Neural crest cell (in vitro differentiated cells): ENCODE measurements at regions not wholly inside any gene's neighbourhood (a gene's known extent, or its start where the extent isn't known, plus 50 kb on each side); places are given as distances from the start of the nearest gene placed in this dataset.
"Not testable (repeated sequence)": the region's sequence is repeated elsewhere in the genome, so short reads cannot be mapped to it uniquely, and the experiment has no call there.

ENCODE experiments used
- DNase-seq: peaks from one replicate; pipeline ENCODE4 v3.0.0; 2021; ENCODE audit warnings: low read depth, mixed read lengths, low spot score
- H3K27ac Mint-ChIP-seq: one replicate; pipeline ENCODE4 v1.8.0; 2021; ENCODE audit warnings: mild to moderate bottlenecking, mixed read lengths; ENCODE audit not compliant: unreplicated experiment
- H3K27me3 Mint-ChIP-seq: 2 replicates; pipeline ENCODE4 v1.8.0; 2021; ENCODE audit warnings: low read depth, mild to moderate bottlenecking, mixed read lengths
- H3K36me3 Mint-ChIP-seq: 2 replicates; pipeline ENCODE4 v1.8.0; 2021; ENCODE audit warnings: low read depth, mild to moderate bottlenecking, mixed read lengths
- H3K4me1 Mint-ChIP-seq: 2 replicates; pipeline ENCODE4 v1.8.0; 2021; ENCODE audit warnings: mixed read lengths
- H3K4me3 Mint-ChIP-seq: one replicate; pipeline ENCODE4 v1.8.0; 2021; ENCODE audit warnings: mild to moderate bottlenecking, mixed read lengths
- H3K9me3 Mint-ChIP-seq: 2 replicates; pipeline ENCODE4 v1.8.0; 2021; ENCODE audit warnings: mixed read lengths
- TF ChIP-seq, protein P1 (sequence below): fragments of 200-600 bp; sonication (generic); conservative IDR thresholded peaks from 2 replicates; pipeline ENCODE4 v1.5.0; 2021; ENCODE audit warnings: antibody characterized with exemption, mild to moderate bottlenecking

- DNase-seq = no peak
- no peaks in the 10 kb centered on the region for H3K36me3 Mint-ChIP-seq
Measured at GRCh38 chr5:30150231-30150630, 1043.3 kb upstream of the CDH6 start.

GRCh38 chr5:30149526-30149925, 1044.0 kb upstream of the CDH6 start:
- no peak for DNase-seq
- no peaks in the 10 kb centered on the region for H3K36me3 Mint-ChIP-seq
- peaks cover 6% of the 10 kb centered on the region for H3K4me1 Mint-ChIP-seq
- H3K27me3 Mint-ChIP-seq = no peaks in the 10 kb centered on the region
- TF ChIP-seq, protein P1, sequence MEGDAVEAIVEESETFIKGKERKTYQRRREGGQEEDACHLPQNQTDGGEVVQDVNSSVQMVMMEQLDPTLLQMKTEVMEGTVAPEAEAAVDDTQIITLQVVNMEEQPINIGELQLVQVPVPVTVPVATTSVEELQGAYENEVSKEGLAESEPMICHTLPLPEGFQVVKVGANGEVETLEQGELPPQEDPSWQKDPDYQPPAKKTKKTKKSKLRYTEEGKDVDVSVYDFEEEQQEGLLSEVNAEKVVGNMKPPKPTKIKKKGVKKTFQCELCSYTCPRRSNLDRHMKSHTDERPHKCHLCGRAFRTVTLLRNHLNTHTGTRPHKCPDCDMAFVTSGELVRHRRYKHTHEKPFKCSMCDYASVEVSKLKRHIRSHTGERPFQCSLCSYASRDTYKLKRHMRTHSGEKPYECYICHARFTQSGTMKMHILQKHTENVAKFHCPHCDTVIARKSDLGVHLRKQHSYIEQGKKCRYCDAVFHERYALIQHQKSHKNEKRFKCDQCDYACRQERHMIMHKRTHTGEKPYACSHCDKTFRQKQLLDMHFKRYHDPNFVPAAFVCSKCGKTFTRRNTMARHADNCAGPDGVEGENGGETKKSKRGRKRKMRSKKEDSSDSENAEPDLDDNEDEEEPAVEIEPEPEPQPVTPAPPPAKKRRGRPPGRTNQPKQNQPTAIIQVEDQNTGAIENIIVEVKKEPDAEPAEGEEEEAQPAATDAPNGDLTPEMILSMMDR = no peak
- H3K9me3 Mint-ChIP-seq = peaks cover 13% of the 10 kb centered on the region
- H3K4me3 Mint-ChIP-seq = no peak overlapping the region
- H3K27ac Mint-ChIP-seq = no peak overlapping the region

More at GRCh38 chr5:30150231-30150630, 1043.3 kb upstream of the CDH6 start:
- Mint-ChIP-seq H3K4me3 (no peak overlapping the region), H3K27me3 (no peaks in the 10 kb centered on the region), H3K27ac (no peak overlapping the region), H3K4me1 (peaks cover 6% of the 10 kb centered on the region), H3K9me3 (peaks cover 13% of the 10 kb centered on the region)
- TF ChIP-seq, protein P1 = no peak

DNA sequence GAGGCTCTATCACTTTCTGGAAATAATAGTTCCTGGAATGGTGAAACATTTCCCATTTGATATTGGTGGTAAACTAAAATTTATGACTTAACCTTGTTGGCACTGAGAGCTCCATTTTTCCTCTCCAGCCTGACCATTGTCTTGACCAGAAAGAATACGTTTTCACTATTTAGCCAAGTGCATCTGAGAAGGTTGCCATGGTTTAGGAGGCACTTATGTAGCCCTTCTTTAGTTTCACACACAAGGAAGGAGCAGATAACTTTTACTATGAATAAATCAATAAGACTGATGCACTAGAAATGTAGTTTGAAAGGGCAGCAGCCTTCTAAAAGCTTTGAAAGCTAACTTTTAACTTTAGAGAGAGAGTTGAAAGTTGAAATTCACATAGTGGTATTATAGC, 1045.5 kb upstream of the CDH6 start:
- Mint-ChIP-seq H3K36me3 (peaks cover 7% of the 10 kb centered on the region), H3K27me3 (no peaks in the 10 kb centered on the region), H3K9me3 (peaks cover 21% of the 10 kb centered on the region), H3K4me1 (peaks cover 6% of the 10 kb centered on the region), H3K27ac (no peak overlapping the region), H3K4me3 (no peak overlapping the region)
- no peak for DNase-seq
- TF ChIP-seq, protein P1 = no peak

DNA sequence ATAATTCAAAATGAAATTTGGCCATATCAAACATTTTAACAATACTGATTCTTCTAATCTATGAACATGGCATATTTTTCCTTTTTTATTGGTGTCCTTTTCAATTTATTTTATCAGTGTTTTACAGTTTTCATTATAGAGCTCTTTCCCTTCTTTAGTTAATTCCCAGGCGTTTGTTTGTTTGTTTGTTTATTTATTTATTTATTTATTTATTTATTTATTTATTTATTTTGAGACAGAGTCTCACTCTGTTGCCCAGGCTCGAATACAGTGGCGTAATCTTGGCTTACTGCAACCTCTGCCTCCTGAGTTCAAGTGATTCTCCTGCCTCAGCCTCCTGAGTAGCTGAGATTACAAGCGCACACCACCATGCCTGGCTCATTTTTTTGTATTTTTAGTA, 1049.4 kb upstream of the CDH6 start:
- H3K9me3 Mint-ChIP-seq = peaks cover 12% of the 10 kb centered on the region
- not testable (repeated sequence) for H3K27me3 Mint-ChIP-seq, H3K4me3 Mint-ChIP-seq, H3K36me3 Mint-ChIP-seq, H3K27ac Mint-ChIP-seq, DNase-seq, H3K4me1 Mint-ChIP-seq

- Mint-ChIP-seq H3K4me3 (no peak overlapping the region), H3K27me3 (no peaks in the 10 kb centered on the region), H3K4me1 (no peaks in the 10 kb centered on the region), H3K27ac (no peak overlapping the region), H3K9me3 (peaks cover 12% of the 10 kb centered on the region), H3K36me3 (peaks cover 7% of the 10 kb centered on the region)
- TF ChIP-seq, protein P1 = no peak
- DNase-seq = no peak
Measured at GRCh38 chr5:30142432-30142831, 1051.1 kb upstream of the CDH6 start.

- H3K9me3 Mint-ChIP-seq = no peaks in the 10 kb centered on the region
- no peaks in the 10 kb centered on the region for H3K36me3 Mint-ChIP-seq
- TF ChIP-seq, protein P1 = no peak
- H3K4me1 Mint-ChIP-seq = peaks cover 5% of the 10 kb centered on the region
- no peak overlapping the region for H3K27ac Mint-ChIP-seq
- DNase-seq = no peak
- H3K27me3 Mint-ChIP-seq = no peaks in the 10 kb centered on the region
- H3K4me3 Mint-ChIP-seq = no peak overlapping the region
Measured at GRCh38 chr5:30121043-30121442, 1072.4 kb upstream of the CDH6 start.
